H9 (cell line): ENCODE measurements at regions not wholly inside any gene's neighbourhood (a gene's known extent, or its start where the extent isn't known, plus 50 kb on each side); places are given as distances from the start of the nearest gene placed in this dataset.

ENCODE experiments used
- DNase-seq: peaks from one replicate; pipeline ENCODE4 v3.0.0-alpha.2; 2017
- H2AFZ ChIP-seq: one replicate; pipeline ENCODE4 v1.6.1; 2013; ENCODE audit warnings: mild to moderate bottlenecking, low read length, control low read depth, moderate library complexity
- H2AK5ac ChIP-seq: 2 replicates; pipeline ENCODE4 v1.6.1; 2013; ENCODE audit warnings: low read length, control low read depth, mixed read lengths; ENCODE audit not compliant: insufficient read length
- H2BK120ac ChIP-seq: one replicate; pipeline ENCODE4 v1.6.1; 2013; ENCODE audit warnings: low read depth, mild to moderate bottlenecking, low read length, control low read depth, inconsistent platforms; ENCODE audit not compliant: poor library complexity, severe bottlenecking
- H2BK12ac ChIP-seq: 2 replicates; pipeline ENCODE4 v1.6.1; 2013; ENCODE audit warnings: low read length, control low read depth, mixed read lengths, low read depth; ENCODE audit not compliant: insufficient read length
- H2BK15ac ChIP-seq: 2 replicates; pipeline ENCODE4 v1.6.1; 2013; ENCODE audit warnings: low read depth, low read length, control low read depth
- H2BK20ac ChIP-seq: one replicate; pipeline ENCODE4 v1.6.1; 2013; ENCODE audit warnings: low read depth, mild to moderate bottlenecking, low read length, control low read depth, inconsistent platforms; ENCODE audit not compliant: poor library complexity, severe bottlenecking
- H2BK5ac ChIP-seq: 2 replicates; pipeline ENCODE4 v1.6.1; 2013; ENCODE audit warnings: low read length, control low read depth, mixed read lengths; ENCODE audit not compliant: insufficient read length
- H3K14ac ChIP-seq: 2 replicates; pipeline ENCODE4 v1.6.1; 2013; ENCODE audit warnings: low read length, control low read depth; ENCODE audit not compliant: insufficient read depth
- H3K18ac ChIP-seq: 2 replicates; pipeline ENCODE4 v1.6.1; 2013; ENCODE audit warnings: low read depth, mild to moderate bottlenecking, mixed read lengths, low read length, control low read depth; ENCODE audit not compliant: insufficient read length
- H3K23ac ChIP-seq: 2 replicates; pipeline ENCODE4 v1.6.1; 2013; ENCODE audit warnings: low read length, control low read depth, mixed read lengths, low read depth; ENCODE audit not compliant: insufficient read length
- H3K23me2 ChIP-seq: 2 replicates; pipeline ENCODE4 v1.6.1; 2013; ENCODE audit warnings: low read depth, mild to moderate bottlenecking, mixed read lengths, low read length, control low read depth; ENCODE audit not compliant: insufficient read length, poor library complexity, severe bottlenecking
- H3K27ac ChIP-seq: 2 replicates; pipeline ENCODE4 v1.5.1; 2013; ENCODE audit warnings: low read length, control low read depth, mixed read lengths, low read depth; ENCODE audit not compliant: insufficient read length
- H3K27me3 ChIP-seq: 2 replicates; pipeline ENCODE4 v1.6.1; 2013; ENCODE audit warnings: low read length, control low read depth, inconsistent platforms; ENCODE audit not compliant: insufficient read depth
- H3K4ac ChIP-seq: 2 replicates; pipeline ENCODE4 v1.6.1; 2013; ENCODE audit warnings: low read depth, mild to moderate bottlenecking, control low read depth, inconsistent platforms, low read length, moderate library complexity
- H3K4me1 ChIP-seq: 2 replicates; pipeline ENCODE4 v1.6.1; 2013; ENCODE audit warnings: low read length, control low read depth, inconsistent platforms; ENCODE audit not compliant: insufficient read depth
- H3K4me2 ChIP-seq: 2 replicates; pipeline ENCODE4 v1.6.1; 2013; ENCODE audit warnings: low read length, control low read depth, mixed read lengths; ENCODE audit not compliant: insufficient read length, insufficient read depth
- H3K56ac ChIP-seq: 2 replicates; pipeline ENCODE4 v1.6.1; 2013; ENCODE audit warnings: low read depth, mild to moderate bottlenecking, mixed read lengths, low read length, control low read depth; ENCODE audit not compliant: insufficient read length
- H3K79me1 ChIP-seq: 2 replicates; pipeline ENCODE4 v1.6.1; 2013; ENCODE audit warnings: low read depth, mild to moderate bottlenecking, moderate library complexity, low read length, control low read depth, inconsistent platforms; ENCODE audit not compliant: insufficient read depth, poor library complexity, severe bottlenecking
- H3K79me2 ChIP-seq: 2 replicates; pipeline ENCODE4 v1.6.1; 2013; ENCODE audit warnings: low read length, control low read depth, inconsistent platforms; ENCODE audit not compliant: insufficient read depth
- H3K9ac ChIP-seq: 2 replicates; pipeline ENCODE4 v1.6.1; 2013; ENCODE audit warnings: low read length, control low read depth, mixed read lengths; ENCODE audit not compliant: insufficient read length; ENCODE audit errors: extremely low read depth
- H3K9me3 ChIP-seq: one replicate; pipeline ENCODE4 v1.6.1; 2013; ENCODE audit warnings: low read depth, low read length, inconsistent platforms; ENCODE audit not compliant: control insufficient read depth
- H3T11ph ChIP-seq: one replicate; pipeline ENCODE4 v1.6.1; 2013; ENCODE audit warnings: mild to moderate bottlenecking, low read length, control low read depth, inconsistent platforms
- H4K20me1 ChIP-seq: one replicate; pipeline ENCODE4 v1.6.1; 2013; ENCODE audit not compliant: control insufficient read depth, insufficient read length, insufficient read depth
- H4K5ac ChIP-seq: 2 replicates; pipeline ENCODE4 v1.6.1; 2013; ENCODE audit warnings: low read depth, mild to moderate bottlenecking, mixed read lengths, low read length, control low read depth; ENCODE audit not compliant: insufficient read length
- H4K8ac ChIP-seq: replicated peaks from 2 replicates; pipeline ENCODE4 v1.6.1; 2013; ENCODE audit warnings: low read length, control low read depth, mixed read lengths, low read depth; ENCODE audit not compliant: insufficient read length
- H4K91ac ChIP-seq: 2 replicates; pipeline ENCODE4 v1.6.1; 2013; ENCODE audit warnings: low read depth, mild to moderate bottlenecking, moderate library complexity, mixed read lengths, low read length, control low read depth; ENCODE audit not compliant: insufficient read length
- H3K27ac Mint-ChIP-seq, 3 experiments: 2 replicates in 2 of 3; 3 replicates in 1 of 3; pipeline ENCODE4 v1.8.0; 2020 to 2021; ENCODE audit warnings: mixed read lengths in 3 of 3, mild to moderate bottlenecking in 1 of 3, moderate library complexity in 1 of 3
- H3K27me3 Mint-ChIP-seq: 2 replicates; pipeline ENCODE4 v1.8.0; 2021; ENCODE audit warnings: low read depth, mild to moderate bottlenecking, moderate library complexity, mixed read lengths
- H3K36me3 Mint-ChIP-seq, 3 experiments: 2 replicates in 2 of 3; 3 replicates in 1 of 3; pipeline ENCODE4 v1.8.0; 2020 to 2021; ENCODE audit warnings: low read depth in 3 of 3, mixed read lengths in 3 of 3; ENCODE audit not compliant: insufficient read depth in 1 of 3
- H3K4me1 Mint-ChIP-seq, 2 experiments: 2 replicates each; pipeline ENCODE4 v1.8.0; 2020; ENCODE audit warnings: mixed read lengths in 2 of 2
- H3K4me3 Mint-ChIP-seq, 2 experiments: 2 replicates in 1 of 2; 3 replicates in 1 of 2; pipeline ENCODE4 v1.8.0; 2020 to 2021; ENCODE audit warnings: mild to moderate bottlenecking in 2 of 2, mixed read lengths in 2 of 2, moderate library complexity in 1 of 2
- H3K9me3 Mint-ChIP-seq, 2 experiments: 2 replicates in 1 of 2; 3 replicates in 1 of 2; pipeline ENCODE4 v1.8.0; 2020; ENCODE audit warnings: mild to moderate bottlenecking in 2 of 2, mixed read lengths in 2 of 2, moderate library complexity in 1 of 2
- CTCF ChIP-seq: fragments of 200-600 bp; sonication (generic); conservative IDR thresholded peaks from 3 replicates; pipeline ENCODE4 v1.8.0; 2021; ENCODE audit warnings: antibody characterized with exemption, mild to moderate bottlenecking
- WGBS: extraction: QIAGEN DNeasy Blood & Tissue Kit; methylation state at CpG from one replicate; pipeline ENCODE4 v1.1.7; 2013; ENCODE audit warnings: missing lambda C conversion rate, low lambda C conversion rate, mixed read lengths; ENCODE audit not compliant: insufficient read length; ENCODE audit errors: extremely low coverage; 5-methylcytosine and 5-hydroxymethylcytosine counted together

DNA sequence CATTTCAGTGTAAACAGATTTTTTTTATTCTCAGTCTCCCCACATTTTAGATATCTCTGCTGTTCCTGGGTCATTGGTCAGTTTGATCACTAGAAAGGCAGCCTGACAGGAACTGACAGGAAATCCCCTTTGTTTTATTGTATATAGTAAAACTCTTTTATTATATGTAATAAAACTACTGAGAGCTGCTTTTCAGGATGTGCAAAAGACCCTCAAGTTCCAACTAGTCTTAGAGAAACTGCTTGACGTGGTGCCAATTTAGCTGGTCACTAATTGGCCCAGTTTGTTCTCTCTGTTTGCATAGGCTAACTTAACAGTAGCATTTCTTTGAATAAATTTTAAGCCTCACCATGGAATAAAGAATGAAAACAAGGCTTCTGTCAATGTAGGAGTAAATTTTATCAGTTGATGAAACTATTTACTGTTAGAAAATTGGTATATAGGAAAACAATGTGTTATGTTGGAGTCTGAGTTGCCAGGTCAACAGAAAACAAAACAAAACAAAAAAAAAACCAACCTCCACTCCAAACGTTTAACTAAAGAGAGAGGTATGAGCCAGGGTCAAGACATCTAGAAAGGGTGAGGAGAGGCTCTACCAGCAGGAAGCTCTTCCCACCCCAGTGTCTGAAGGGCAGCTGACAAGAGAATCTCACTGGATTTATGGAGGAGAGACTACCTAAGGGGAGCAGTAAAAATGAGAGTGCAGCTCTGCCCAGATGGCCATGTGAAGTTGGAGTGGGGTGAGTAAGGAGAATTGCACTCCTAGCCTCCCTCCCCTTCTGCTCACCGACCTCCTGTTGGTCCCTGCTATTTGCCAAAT, 184.6 kb downstream of the ST6GAL2 start:
- no peak overlapping the region for H2BK5ac ChIP-seq
- H3K23ac ChIP-seq, result no peak overlapping the region
- H3T11ph ChIP-seq, result no peak overlapping the region
- no peak overlapping the region for H4K91ac ChIP-seq
- H3K23me2 ChIP-seq, result no peaks in the 10 kb centered on the region
- Mint-ChIP-seq H3K4me3 (no peak overlapping the region), H3K36me3 (no peaks in the 10 kb centered on the region), H3K9me3 (no peaks in the 10 kb centered on the region), H3K4me1 (no peaks in the 10 kb centered on the region), H3K27ac (peak overlapping the region in 2 of 3 experiments; percentile 19 to 82; a peak in 3 of 7 replicates), H3K27me3 (no peaks in the 10 kb centered on the region; the same call in 1 of the 2 replicates)
- no peak overlapping the region for H2BK20ac ChIP-seq
- H4K5ac ChIP-seq, result no peak overlapping the region
- H3K27me3 ChIP-seq, result no peaks in the 10 kb centered on the region
- H3K4me1 ChIP-seq, result no peaks in the 10 kb centered on the region
- no peak overlapping the region for H3K27ac ChIP-seq
- H3K4ac ChIP-seq, result no peak overlapping the region
- H3K79me2 ChIP-seq, result no peaks in the 10 kb centered on the region
- WGBS, result no CpG with 5 or more reads among the region's 3 CpGs
- no peak overlapping the region for H3K18ac ChIP-seq
- no peak for TF ChIP-seq CTCF
- H2BK120ac ChIP-seq, result no peak overlapping the region
- no peak overlapping the region for H3K9ac ChIP-seq
- no peak overlapping the region for H2BK15ac ChIP-seq
- H4K8ac ChIP-seq, result no peak overlapping the region
- peak overlapping the region; percentile 20; the same call in 1 of the 2 replicates for H3K14ac ChIP-seq
- DNase-seq, result no peak
- H3K79me1 ChIP-seq, result no peaks in the 10 kb centered on the region
- H2AFZ ChIP-seq, result peak overlapping the region; percentile 10
- no peak overlapping the region for H3K56ac ChIP-seq
- no peak overlapping the region for H2AK5ac ChIP-seq
- no peaks in the 10 kb centered on the region for H3K9me3 ChIP-seq
- H2BK12ac ChIP-seq, result no peak overlapping the region
- H4K20me1 ChIP-seq, result no peaks in the 10 kb centered on the region
- no peak overlapping the region for H3K4me2 ChIP-seq
